ENCODE measurements at regions not wholly inside any gene's neighbourhood (a gene's known extent, or its start where the extent isn't known, plus 50 kb on each side); places are given as distances from the start of the nearest gene placed in this dataset.

GRCh38 chr12:125225641-125226040 is 160.4 kb downstream of the AACS start:
- DNase-seq (ENCODE audit: low spot score) = no peak

DNA sequence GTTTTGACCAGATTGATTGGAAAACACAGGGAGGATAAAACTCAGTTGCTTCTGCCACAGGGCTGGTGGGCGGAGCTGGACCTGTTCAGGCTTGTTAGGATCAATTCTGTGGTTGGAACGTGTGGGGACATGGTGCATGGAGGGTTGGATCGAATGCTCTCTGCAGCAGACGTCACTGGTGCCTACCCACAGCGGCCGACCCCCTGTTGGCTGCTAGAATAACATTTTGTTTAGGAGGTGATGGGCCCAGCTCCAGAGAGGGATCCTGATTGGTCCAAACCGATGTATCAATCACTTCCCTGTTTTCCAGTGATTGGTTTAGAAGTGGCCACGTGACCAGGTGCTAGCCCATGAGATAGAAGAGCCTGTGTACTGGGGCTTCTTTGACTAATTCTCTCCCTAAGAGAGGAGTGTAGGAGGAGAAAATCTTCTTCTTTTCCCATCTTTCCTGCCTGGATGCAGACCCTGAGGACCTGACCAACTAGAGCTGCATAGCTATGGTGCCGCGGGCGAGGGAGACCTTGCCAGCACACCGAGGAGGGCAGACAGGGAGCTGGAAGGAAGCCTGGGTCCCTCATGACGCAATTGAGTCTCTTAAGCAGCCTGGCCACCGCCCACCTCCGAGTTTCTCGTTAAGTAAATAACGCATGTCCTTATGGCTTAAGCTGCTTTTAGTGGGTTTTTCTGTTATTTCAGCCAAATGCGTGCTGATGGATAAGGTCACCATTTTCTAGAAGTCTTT is 163.5 kb downstream of the AACS start:
- no peak for DNase-seq (ENCODE audit: low spot score)

- no peak for DNase-seq (ENCODE audit: low spot score)
Observed at GRCh38 chr12:125229878-125230530, 164.8 kb downstream of the AACS start.

GRCh38 chr12:125233319-125233718 is 168.1 kb downstream of the AACS start:
- no peak for DNase-seq (ENCODE audit: low spot score)

- DNase-seq (ENCODE audit: low spot score) = no peak
Observed at GRCh38 chr12:125239563-125239962, 174.3 kb downstream of the AACS start.

GRCh38 chr12:125240717-125241116 is 175.5 kb downstream of the AACS start:
- DNase-seq (ENCODE audit: low spot score) = no peak

- DNase-seq (ENCODE audit: low spot score) = no peak
Observed at GRCh38 chr12:125243811-125244210, 178.6 kb downstream of the AACS start.

DNA sequence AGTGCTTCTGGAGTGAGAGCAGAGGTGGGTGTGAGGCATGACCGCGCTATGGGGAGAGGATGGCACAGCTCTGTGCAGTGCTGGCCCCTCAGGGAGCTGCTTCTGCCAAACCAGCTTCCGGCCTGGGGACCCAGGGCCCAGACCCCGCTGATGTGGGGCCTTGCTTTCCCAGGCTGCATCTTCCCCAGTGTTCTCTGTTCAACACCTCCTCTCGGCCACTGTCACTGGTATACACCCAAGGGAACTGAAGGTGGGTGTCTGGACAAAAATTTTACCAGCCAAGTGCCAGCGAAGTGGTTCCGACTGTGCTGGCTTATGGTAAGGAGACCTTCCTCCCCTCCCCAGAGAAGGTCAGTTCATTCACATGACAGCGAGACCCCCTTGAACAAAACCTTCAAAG is 179.1 kb downstream of the AACS start:
- DNase-seq (ENCODE audit: low spot score) = no peak

DNA sequence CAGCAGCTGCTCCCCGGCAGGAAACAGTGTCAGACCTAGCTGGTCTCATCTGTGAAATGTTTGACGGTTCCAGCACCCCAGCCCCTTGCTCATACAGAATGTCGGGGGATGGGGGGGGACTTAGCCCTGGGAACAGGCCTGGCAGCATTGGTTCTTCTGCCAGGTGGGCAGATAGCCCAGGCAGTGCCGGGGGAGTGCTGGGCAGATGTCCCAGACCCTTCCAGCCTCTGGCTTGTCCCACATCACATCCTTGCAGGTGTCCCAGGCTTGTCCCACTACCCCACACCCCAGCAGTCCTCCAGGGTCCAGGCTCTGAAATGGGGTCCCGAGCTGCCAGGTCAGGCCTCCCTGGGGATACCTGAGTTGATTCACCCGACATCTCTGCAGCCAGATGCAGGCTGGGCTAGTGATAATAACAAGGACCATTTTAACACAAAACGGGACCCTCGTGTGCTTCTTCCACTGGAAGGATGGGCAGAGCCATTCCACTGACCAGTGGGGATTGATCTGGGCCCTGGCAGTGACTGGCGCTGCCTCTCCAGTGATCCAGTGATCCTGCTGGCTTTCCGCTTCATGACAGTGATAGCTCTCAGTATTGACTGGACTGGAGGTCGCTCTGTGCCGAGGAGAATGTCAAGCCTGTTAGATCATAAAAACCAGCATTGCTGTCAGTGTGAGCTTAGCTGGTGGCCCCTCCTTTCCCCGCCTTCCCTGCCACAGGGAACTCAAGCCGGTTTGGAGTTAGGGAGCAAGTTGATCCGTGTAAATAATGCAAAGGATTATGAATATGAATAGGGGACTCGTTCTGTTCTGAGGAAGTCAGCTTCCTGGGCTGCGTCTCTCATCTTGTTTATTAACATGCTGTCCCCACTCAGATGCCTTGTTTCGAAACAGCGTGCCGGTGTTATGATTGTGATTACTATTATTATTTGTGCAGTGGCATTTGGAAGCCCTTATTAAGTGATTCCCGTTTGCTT is 180.6 kb downstream of the AACS start:
- no peak for DNase-seq (ENCODE audit: low spot score)

GRCh38 chr12:125247477-125247876 is 182.2 kb downstream of the AACS start:
- DNase-seq (ENCODE audit: low spot score) = no peak

DNA sequence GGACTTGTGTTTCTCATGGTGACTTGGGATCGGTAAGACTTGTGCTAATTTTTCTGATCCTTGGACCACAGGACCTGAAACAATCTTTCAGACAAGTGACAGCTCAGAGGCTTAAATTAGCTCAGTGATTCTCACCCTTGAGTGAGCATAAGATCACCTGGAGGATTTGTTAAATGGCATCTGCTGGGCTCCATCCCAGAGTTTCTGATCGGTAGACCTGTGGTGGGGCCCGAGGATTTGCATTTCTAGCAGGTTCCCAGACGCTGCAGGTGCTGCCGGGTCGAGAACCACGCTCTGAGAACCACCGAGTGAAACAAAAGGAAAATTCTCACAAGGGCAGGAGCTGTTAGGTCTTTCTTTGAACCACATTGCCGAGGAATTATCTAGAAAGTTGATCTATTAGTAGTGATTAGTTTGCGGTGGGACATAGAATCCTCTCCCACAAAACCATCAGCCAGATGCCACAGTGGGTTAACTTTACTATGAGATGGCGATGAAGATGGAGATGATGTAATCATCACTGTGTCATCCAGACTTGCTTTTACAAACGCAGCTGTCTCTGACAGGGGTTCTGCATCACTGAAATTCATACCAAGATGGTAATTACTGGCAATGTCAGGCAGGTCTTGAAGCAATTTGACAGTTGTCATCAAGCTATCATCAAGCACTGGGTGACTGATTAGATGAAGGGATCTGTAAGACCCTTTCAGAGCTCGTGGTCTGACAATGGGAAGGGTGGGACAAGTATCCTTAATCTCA is 184.0 kb downstream of the AACS start:
- DNase-seq (ENCODE audit: low spot score) = no peak

DNA sequence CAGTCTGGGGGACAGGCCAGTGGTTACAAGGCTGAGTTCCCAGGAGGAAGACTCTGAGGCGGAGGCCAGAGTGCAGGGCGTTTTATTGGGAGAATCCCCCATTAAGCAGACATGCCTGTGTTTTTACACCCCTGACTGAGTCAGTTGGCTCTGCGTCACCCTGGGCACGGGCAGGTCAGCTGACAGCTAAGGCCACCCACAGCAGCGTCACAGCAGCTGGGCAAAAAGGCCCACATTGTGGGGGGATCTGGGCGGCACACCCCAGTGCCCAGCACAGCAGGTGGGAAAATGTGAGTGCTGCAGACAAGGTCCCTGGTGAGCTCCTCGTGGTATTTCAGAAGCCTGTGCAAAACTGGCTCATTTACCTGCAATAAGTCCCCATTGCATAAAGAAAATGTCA is 184.7 kb downstream of the AACS start:
- DNase-seq (ENCODE audit: low spot score) = no peak

GRCh38 chr12:125254236-125254635 is 189.0 kb downstream of the AACS start:
- no peak for DNase-seq (ENCODE audit: low spot score)

- no peak for DNase-seq (ENCODE audit: low spot score)
Observed at GRCh38 chr12:125254856-125255255, 189.6 kb downstream of the AACS start.

- DNase-seq (ENCODE audit: low spot score) = no peak
Observed at GRCh38 chr12:125255935-125256633, 190.8 kb downstream of the AACS start.

DNA sequence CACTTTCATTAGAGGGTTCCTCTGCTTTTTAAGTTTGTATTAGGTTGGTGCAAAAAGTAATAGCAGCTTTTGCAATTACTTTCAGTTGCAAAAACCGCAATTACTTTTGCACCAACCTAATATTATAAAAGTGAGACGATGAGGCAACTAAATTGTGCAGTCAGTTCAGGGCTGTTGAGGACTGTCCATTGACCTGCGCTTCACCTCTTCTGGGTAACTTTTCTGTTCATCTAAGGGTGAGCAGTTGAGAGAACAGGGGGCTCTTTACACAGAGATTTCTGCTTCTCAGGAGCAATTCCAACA is 191.3 kb downstream of the AACS start:
- no peak for DNase-seq (ENCODE audit: low spot score)

- DNase-seq (ENCODE audit: low spot score) = no peak
Observed at GRCh38 chr12:125259178-125259867, 194.1 kb downstream of the AACS start.

DNA sequence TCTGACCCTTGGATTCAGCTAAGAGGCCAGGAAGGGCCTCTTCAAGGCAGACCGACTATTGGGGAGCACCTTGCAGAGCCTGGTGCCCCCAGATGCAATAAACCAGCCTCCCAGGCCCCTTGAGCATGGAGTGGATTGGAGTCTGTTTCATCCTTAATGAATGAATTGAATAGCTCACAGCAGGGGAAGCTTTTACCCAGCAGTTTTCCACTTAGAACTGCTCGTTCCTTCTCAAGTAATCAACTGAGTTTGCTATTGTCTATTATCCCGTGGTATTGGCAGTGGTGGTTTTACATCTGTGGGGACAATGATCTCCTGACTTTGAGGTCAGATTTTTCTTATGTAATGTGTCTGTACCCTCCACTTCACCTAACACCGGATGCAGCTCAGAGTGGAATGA is 197.6 kb downstream of the AACS start:
- no peak for DNase-seq (ENCODE audit: low spot score)

- no peak for DNase-seq (ENCODE audit: low spot score)
Observed at GRCh38 chr12:125263385-125263784, 198.2 kb downstream of the AACS start.

DNA sequence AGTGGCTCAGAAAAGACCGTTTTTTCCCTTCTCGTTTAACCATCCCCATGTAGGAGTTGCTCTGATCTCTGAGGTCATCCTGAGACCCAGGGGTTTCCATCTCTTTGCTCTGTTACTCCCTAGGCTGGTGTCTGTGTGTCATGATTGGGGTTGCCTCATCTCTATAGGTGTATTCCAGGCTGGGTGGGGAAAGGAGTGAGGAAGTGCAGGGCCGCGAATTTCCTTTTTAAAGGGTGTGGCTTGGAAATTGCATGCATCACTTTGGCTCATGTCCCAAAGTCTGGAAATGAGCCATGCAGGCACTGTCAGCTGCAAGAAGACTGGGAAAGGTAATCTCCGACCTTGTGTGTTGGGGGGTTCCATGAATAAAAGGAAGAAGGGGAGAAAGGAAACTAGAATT is 201.9 kb downstream of the AACS start:
- no peak for DNase-seq (ENCODE audit: low spot score)

DNA sequence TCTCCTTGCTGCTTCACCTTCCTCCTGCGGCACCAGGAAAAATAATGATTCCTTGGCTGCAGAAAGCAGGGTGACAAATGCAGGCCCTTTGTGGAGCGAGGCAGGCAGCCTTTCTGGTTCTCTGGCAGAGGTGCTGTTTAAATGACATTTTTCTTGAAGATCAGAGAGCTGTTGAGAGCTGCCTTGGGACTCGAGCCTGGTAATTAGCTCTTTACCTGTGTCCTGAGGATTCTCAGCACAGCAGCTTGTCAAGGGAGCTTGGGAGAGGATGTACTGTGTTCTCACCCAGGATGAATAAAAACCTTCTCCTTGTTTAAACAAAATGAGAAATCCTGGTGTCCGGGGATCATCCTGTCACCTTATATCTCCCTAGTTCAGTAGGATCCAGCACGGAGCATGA is 204.0 kb downstream of the AACS start:
- no peak for DNase-seq (ENCODE audit: low spot score)
